ENCODE measurements at regions not wholly inside any gene's neighbourhood (a gene's known extent, or its start where the extent isn't known, plus 50 kb on each side); places are given as distances from the start of the nearest gene placed in this dataset.
"Not testable (repeated sequence)": the region's sequence is repeated elsewhere in the genome, so short reads cannot be mapped to it uniquely, and the experiment has no call there.

GRCh38 chr12:131647667-131648066 is 63.2 kb upstream of the SFSWAP start:
- DNase-seq (ENCODE audit: low read depth in 2 of 2), result no peak

GRCh38 chr12:131655469-131656174 is 55.3 kb upstream of the SFSWAP start:
- not testable (repeated sequence) for DNase-seq (ENCODE audit: low read depth in 2 of 2)

- not testable (repeated sequence) for DNase-seq (ENCODE audit: low read depth in 2 of 2)
These were observed 54.1 kb upstream of the SFSWAP start for GRCh38 chr12:131656796-131657195.

DNA sequence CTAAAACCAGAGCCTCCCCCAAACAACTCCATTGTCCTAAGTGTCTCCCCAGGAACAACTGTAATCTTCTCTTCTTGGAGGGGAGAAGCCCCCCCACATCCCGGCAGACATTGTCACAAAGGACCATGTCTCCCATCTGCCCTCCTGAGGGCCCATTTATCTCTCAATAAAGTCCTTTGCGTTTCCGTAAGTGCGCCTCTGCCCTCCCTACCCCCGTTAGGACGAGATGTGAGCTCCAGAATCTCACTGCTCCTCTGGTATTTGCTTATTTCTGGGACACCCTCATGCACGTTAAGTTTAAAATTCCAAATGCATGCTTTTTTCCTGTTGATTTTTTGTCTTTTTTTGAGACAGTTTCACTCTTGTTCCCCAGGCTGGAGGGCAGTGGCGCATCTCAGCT is 52.3 kb upstream of the SFSWAP start:
- DNase-seq (ENCODE audit: low read depth in 2 of 2), result not testable (repeated sequence)

DNA sequence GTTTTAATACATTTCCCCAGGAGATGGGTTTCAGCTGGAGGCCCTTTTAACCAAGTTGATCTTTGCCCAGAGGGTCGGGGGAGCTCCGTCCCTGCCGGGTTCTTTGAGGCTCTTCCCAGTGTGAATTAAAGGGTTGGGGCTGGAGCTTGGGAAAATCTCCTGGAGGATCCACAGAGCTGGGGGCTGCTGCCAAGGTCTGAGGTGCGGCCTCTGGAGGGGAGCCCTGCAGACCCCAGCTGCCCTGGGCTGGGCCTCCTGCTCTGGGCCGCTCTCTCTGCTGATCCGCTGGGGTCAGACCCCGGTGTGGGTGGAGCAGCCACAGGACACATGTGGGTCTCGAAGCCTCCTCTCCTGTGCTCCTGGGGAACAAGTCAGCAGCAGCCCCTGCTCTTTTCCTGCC is 51.4 kb upstream of the SFSWAP start:
- not testable (repeated sequence) for DNase-seq (ENCODE audit: low read depth in 2 of 2)

- not testable (repeated sequence) for DNase-seq (ENCODE audit: low read depth in 2 of 2)
These were observed 50.9 kb upstream of the SFSWAP start for GRCh38 chr12:131659976-131660375.

GRCh38 chr12:131660401-131660800 is 50.5 kb upstream of the SFSWAP start:
- not testable (repeated sequence) for DNase-seq (ENCODE audit: low read depth in 2 of 2)
